DMS79 (cell line): ENCODE measurements at regions not wholly inside any gene's neighbourhood (a gene's known extent, or its start where the extent isn't known, plus 50 kb on each side); places are given as distances from the start of the nearest gene placed in this dataset.
"Not testable (repeated sequence)": the region's sequence is repeated elsewhere in the genome, so short reads cannot be mapped to it uniquely, and the experiment has no call there.

Source experiments
- DNase-seq: peaks from one replicate; lab custom pipeline; 2025; lab: John Stamatoyannopoulos, UW

DNA sequence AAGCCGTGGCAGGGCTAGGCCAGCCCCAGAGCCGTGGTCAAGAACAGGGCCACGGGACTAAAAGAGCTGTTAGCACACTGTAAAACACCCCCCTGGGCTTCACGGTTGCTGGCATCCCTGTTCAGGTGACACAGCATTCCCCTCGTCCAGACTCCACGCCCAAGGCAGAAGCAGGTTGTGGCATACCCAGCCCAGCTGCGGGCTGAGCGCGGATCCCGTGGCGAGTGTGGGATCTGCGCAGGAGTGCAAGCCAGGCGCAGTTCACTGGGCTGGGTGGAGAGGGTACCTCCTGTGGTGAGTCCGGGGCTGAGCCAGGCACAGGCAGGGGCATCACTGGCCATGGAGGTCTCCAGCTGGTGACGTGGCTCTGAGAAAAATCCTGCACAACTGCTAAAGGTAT is 199.1 kb downstream of the FZD1 start:
- DNase-seq, result no peak

GRCh38 chr7:91465595-91466061 is 201.4 kb downstream of the FZD1 start:
- no peak for DNase-seq

DNA sequence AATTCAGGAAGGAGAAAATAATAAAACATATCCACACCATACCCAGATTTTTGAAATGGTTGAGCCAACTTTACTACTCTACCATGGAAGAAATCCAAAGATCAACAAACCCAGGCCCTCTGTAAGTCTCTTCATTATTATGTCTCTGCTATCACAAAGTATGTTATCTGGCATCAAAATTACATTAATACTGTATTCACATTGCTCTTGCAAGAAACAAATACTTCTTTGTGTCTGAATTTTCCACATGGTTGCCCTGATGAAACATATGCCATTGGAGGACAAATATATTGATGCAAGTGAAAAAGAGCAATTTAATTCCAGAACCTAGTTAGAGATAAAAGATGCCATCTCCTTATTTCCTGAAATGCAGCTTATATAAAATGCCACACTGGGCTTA is 204.0 kb downstream of the FZD1 start:
- no peak for DNase-seq

DNA sequence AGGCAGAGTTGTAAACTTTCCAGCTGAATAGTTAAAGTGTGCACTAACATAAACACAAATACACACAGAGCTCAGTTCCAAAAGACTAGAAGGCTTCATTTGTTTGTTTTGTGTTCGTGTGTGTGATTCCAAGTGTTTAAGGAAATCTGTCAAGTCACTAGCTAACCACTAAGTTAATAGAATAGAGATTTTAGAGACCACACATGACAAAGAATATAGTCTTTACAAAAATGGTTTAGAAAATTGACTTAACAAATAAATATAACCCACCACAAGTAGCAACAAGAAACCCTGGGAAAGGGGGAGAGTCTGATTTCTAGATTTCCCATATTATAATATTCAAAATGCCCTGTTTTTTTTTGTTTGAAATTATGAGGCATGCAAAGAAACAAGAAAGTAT is 209.4 kb downstream of the FZD1 start:
- no peak for DNase-seq

- no peak for DNase-seq
Observed at GRCh38 chr7:91474074-91474473, 209.8 kb downstream of the FZD1 start.

GRCh38 chr7:91480470-91480869 is 216.2 kb downstream of the FZD1 start:
- DNase-seq, result not testable (repeated sequence)

DNA sequence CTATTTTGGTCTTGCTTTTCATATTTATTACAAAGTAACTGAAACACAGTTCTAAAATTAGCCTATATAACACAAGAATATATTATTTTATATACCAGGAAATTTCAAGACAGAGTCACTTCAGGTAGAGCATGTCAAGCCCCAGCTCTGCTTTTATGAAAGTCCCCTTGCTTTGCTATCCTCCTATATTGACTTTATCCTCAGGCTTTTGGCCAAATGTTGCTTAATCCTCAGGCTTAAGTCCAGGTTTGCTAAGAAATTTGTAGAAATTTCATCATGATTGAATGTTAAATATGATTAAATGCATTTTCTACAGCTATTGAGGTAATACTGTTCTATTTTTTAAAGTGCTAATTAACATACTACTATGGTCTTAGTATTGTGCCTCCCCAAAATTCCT is 227.6 kb downstream of the FZD1 start:
- no peak for DNase-seq

DNA sequence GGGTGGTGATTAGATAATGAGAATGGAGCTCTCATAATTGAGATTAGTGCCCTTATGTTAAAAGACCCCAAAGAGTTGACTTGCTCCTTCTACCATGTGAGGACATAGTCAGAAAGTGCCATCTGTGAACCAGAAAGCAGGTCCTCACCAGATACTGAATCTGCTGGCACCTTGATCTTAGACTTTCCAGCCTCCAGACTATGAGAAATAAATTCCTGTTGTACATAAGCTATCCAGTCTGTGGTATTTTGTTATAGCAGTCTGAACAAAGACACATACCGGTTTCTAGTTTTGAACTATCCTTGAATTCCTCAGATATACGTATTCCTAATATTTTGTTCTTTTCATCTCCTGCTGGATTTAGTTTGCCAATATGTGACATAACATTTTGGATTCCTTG is 228.1 kb downstream of the FZD1 start:
- no peak for DNase-seq

DNA sequence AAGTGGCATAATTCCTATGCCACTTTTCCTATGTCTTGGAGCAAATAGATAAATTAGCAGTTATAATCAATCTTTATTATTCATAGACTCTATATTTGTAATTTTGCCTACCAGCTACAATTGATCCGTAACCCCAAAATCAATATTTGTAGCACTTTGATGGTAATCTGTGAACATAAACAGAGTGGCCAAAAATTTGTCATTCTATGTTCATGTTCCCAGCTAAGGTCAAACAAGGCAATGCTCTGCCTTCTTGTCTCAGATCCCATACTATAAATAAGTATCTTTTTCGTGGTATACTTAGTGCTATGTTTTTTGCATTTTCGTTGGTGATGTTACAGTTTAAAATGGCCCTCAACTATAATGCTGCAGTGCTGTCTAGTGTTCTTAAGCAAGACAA is 228.5 kb downstream of the FZD1 start:
- DNase-seq, result no peak

DNA sequence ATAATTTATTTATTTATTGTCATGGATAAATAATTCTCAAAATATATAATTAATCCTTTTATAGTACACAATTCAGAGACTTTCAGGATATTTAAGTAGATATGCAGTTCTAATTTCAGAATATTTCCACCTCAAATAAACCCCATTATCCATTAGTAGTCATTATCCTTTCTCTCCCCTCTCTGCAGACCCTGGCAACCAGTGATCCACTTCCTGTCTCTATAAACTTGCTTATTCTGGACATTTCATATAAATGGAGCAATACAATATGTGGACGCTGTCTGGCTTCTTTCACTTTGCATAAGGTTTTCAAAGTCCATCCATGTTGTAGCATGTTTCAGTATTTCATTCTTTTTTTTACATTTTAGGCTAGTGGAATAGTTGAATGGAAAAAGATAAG is 230.2 kb downstream of the FZD1 start:
- no peak for DNase-seq

DNA sequence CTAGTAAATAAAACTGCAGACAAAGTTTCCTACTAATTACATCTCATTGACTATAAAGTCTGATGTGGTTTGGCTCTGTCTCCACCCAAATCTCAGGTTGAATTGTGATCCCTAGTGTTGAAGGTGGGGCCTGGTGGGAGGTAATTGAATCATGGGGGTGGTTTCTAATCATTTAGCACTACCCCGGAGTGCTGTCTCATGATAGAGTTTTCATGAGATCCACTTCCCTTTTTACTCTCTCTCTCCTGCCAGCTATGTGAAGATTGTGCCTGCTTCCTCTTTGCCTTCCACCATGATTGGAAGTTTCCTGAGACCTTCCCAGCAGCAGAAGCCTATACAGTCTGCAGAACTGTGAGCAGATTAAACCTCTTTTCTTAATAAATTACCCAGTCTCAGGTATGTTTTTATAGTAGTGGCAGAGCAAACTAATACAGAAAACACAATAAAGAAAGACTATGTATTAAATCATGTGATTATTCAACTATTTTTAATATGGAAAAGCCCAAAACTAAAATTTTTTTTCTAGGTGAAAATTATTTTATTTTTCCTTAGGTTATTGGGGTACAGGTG is 232.1 kb downstream of the FZD1 start:
- DNase-seq, result no peak

DNA sequence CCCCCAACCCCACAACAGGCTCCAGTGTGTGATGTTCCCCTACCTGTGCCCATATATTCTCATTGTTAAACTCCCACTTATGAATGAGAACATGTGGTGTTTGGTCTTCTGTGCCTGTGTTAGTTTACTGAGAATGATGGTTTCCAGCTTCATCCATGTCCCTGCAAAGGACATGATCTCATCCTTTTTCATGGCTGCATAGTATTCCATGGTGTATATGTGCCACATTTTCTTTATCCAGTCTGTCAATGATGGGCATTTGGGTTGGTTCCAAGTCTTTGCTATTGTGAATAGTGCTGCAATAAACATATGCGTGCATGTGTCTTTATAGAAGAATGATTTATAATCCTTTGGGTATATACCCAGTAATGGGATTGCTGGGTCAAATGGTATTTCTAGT is 233.0 kb downstream of the FZD1 start:
- DNase-seq, result not testable (repeated sequence)

DNA sequence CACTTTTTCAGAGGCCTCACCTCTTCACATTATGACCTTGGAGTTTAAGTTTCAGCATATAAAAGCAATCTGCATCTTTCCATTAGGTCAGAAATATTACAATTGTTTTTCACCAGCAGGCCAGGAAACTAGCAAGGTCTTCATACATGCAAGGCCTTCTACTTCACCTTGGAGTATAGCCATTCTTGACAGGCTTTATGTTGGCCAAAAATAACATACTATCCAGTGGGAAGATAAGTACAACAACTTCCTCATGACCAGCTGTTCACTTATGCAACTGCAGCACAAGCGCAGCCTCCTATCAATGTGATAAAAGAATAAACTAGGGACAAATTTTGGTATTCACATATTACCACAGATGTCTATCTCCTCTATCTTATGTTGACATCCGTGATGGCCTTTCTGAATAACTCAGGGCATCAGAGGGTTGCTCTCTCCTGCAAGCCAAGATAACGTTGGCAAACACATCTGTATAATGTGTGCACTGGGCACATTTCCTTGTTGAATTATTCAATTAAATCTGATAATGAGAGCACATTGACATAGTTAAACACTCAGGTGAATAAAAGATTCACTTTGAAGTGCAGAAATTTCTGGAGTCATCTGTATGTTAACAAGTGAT is 239.8 kb downstream of the FZD1 start:
- no peak for DNase-seq

DNA sequence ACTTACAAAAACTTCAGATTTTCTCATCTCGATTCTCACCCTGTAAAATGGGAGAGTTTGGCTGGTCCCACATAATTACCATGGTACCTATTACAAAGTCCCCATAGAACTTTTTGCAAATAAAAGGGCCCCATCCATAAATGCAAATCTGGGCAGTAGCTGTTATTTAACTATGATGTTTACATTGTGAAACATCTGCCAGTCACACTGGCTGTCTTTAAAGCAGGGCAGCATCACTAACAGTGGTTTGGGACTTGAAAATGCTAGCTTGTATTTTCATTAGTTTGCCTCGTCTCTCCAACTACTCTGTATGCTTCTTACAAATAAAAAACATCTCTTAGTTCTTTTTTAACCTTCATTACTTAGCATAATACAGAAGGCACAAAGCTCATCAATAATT is 240.7 kb downstream of the FZD1 start:
- no peak for DNase-seq

GRCh38 chr7:91506966-91507365 is 242.7 kb downstream of the FZD1 start:
- not testable (repeated sequence) for DNase-seq

GRCh38 chr7:91511861-91512260 is 247.6 kb downstream of the FZD1 start:
- not testable (repeated sequence) for DNase-seq

DNA sequence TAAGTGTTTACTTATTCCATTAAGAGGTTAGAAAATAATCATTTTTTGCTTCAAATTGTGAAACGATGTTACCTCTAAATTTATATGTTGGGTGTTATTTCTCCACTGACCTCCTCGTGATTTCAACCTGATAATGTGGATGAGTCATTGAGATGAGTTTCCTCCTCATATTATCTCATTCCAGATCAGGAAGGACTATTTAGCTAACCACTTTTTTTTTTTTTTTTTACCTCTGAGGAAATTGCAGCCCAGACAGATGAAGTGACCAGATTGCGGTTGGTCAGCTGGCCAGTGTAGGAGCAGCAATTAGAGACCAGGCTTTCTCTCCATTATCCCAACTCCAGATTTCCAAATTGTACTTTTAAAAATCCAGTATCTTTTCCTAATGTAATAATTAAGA is 248.7 kb downstream of the FZD1 start:
- no peak for DNase-seq

- no peak for DNase-seq
Observed at GRCh38 chr7:91514591-91514990, 250.4 kb downstream of the FZD1 start.

GRCh38 chr7:91515961-91516360 is 251.7 kb downstream of the FZD1 start:
- DNase-seq, result no peak

GRCh38 chr7:91517201-91517785 is 253.1 kb downstream of the FZD1 start:
- peak; percentile 21 for DNase-seq

GRCh38 chr7:91518058-91518457 is 253.8 kb downstream of the FZD1 start:
- no peak for DNase-seq

- peak; percentile 92 for DNase-seq
Observed at GRCh38 chr7:91519241-91520158, 255.3 kb downstream of the FZD1 start.

GRCh38 chr7:91520645-91521044 is 256.4 kb downstream of the FZD1 start:
- no peak for DNase-seq
